Sigmoid colon (tissue), 6 donors: ENCODE measurements at regions not wholly inside any gene's neighbourhood (a gene's known extent, or its start where the extent isn't known, plus 50 kb on each side); places are given as distances from the start of the nearest gene placed in this dataset.

Experiments used
- DNase-seq: peaks from one replicate; pipeline ENCODE4 v3.0.0-alpha.2; 2019
- H3K27ac ChIP-seq, 4 donors: fragments of 200-600 bp; sonication (generic); one replicate each; pipeline ENCODE4 v1.5.1; 2016 to 2019; ENCODE audit warnings: mild to moderate bottlenecking in 1 of 4
- H3K27me3 ChIP-seq, 3 donors: fragments of 200-600 bp; sonication (generic); one replicate each; pipeline ENCODE4 v1.5.1; 2019; ENCODE audit warnings: mild to moderate bottlenecking in 1 of 3
- H3K36me3 ChIP-seq, 4 donors: fragments of 200-600 bp; sonication (generic); one replicate each; pipeline ENCODE4 v1.5.1; 2016 to 2019
- H3K4me1 ChIP-seq, 4 donors: fragments of 200-600 bp; sonication (generic); one replicate each; pipeline ENCODE4 v1.5.1; 2017 to 2019
- H3K4me3 ChIP-seq, 4 donors: fragments of 200-600 bp; sonication (generic); one replicate each; pipeline ENCODE4 v1.5.1; 2017 to 2019; ENCODE audit warnings: mild to moderate bottlenecking in 2 of 4, moderate library complexity in 1 of 4
- H3K9me3 ChIP-seq, 4 donors: fragments of 200-600 bp in 3 of 4; sonication (generic) in 3 of 4; one replicate each; pipeline versions ENCODE4 v1.5.1 to v1.6.1; 2013 to 2019
- EP300 ChIP-seq, 4 donors: sonication (generic); formaldehyde crosslinking; IDR thresholded peaks; one replicate each; pipeline ENCODE4 v1.6.1; 2017; ENCODE audit warnings: antibody characterized with exemption in 4 of 4
- POLR2A ChIP-seq, 2 donors: fragments of 450-650 bp; IDR thresholded peaks; one replicate each; pipeline ENCODE4 v1.6.1; 2016; ENCODE audit warnings: antibody characterized with exemption in 2 of 2, mild to moderate bottlenecking in 2 of 2, moderate library complexity in 2 of 2
- POLR2AphosphoS5 ChIP-seq, 4 donors: sonication (generic); formaldehyde crosslinking; IDR thresholded peaks; one replicate each; pipeline ENCODE4 v1.6.1; 2017; ENCODE audit warnings: antibody characterized with exemption in 4 of 4
- WGBS, 2 donors: extraction: QIAGEN DNeasy Blood & Tissue Kit; methylation state at CpG; one replicate each; pipeline ENCODE4 v1.1.7; 2013; 5-methylcytosine and 5-hydroxymethylcytosine counted together
- intact Hi-C: fragments of 100-400 bp; cut with DNase I; formaldehyde crosslinking; loops from one replicate; pipeline ENCODE4 v1.15.1; 2023
- TF ChIP-seq, protein P1 (sequence below), 4 experiments: fragments of 450-650 bp in 3 of 4; fragments of 200-600 bp in 1 of 4; IDR thresholded peaks; one replicate each; pipeline ENCODE4 v1.5.1; 2016 to 2019; ENCODE audit warnings: antibody characterized with exemption in 4 of 4, mild to moderate bottlenecking in 3 of 4, moderate library complexity in 2 of 4
- donor health status: healthy with polysubstance abuse.
- donor health status: healthy.

DNA sequence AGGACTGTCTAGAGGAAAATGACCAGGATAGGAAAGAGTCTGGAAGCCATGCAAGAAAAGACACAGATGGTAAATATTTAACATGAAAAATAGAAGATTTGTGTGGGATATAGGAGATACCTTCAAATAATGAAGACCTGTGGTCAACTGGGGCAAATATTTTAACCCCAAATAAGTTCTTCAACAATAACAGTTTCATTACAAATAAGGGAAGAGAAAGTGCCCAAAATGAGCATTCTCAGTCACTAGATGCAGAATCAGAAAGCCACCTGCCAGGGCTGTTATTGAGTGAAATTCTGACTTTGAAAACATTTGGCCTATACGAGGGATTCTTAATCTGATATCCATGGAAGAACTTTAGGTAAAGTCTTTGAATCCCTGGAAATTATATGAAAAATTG is 231.2 kb upstream of the PLEKHG7 start:
- Histone ChIP-seq H3K4me1 (peaks cover 0 to 37% (median 23%) of the 10 kb centered on the region in 4 donors), H3K27me3 (no peaks in the 10 kb centered on the region)
- WGBS, 2 donors: 64 to 78% methylated on average over 1 of the region's 1 CpG

DNA sequence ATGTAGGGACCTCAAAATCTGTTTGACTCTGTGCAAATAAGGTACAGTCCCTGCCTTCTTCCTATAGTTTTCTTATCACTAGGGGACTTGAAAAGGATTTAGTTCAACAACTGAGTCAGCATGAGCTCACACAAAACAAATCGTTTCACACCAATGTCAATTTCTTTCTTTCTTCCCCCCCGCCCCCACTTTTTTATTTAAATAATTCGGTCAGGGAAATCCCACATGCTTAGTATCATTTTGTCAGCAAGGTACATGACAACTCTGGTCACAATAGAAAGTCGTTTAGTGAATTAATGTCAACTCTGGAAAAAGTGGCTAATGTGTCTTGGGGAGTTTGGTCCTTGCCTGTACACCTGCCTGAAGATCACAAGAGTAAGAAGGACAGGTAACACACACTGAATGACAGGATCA is 232.2 kb upstream of the PLEKHG7 start:
- no peaks in the 10 kb centered on the region for H3K9me3 ChIP-seq
- no peak overlapping the region for H3K4me3 ChIP-seq
- 63 to 85% methylated on average over 4 of the region's 4 CpGs for WGBS, 2 donors
- no peaks in the 10 kb centered on the region for H3K27me3 ChIP-seq
- H3K36me3 ChIP-seq: no peaks in the 10 kb centered on the region
- no peak overlapping the region for H3K27ac ChIP-seq
- DNase-seq: no peak
- TF ChIP-seq POLR2AphosphoS5 (IDR thresholded peaks at IDR 0.05) (no peak), POLR2A (IDR thresholded peaks at IDR 0.05) (no peak), EP300 (IDR thresholded peaks at IDR 0.05) (no peak)
- TF ChIP-seq, protein P1, sequence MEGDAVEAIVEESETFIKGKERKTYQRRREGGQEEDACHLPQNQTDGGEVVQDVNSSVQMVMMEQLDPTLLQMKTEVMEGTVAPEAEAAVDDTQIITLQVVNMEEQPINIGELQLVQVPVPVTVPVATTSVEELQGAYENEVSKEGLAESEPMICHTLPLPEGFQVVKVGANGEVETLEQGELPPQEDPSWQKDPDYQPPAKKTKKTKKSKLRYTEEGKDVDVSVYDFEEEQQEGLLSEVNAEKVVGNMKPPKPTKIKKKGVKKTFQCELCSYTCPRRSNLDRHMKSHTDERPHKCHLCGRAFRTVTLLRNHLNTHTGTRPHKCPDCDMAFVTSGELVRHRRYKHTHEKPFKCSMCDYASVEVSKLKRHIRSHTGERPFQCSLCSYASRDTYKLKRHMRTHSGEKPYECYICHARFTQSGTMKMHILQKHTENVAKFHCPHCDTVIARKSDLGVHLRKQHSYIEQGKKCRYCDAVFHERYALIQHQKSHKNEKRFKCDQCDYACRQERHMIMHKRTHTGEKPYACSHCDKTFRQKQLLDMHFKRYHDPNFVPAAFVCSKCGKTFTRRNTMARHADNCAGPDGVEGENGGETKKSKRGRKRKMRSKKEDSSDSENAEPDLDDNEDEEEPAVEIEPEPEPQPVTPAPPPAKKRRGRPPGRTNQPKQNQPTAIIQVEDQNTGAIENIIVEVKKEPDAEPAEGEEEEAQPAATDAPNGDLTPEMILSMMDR (IDR thresholded peaks at IDR 0.05): no peak
- H3K4me1 ChIP-seq: peaks cover 0 to 47% (median 31%) of the 10 kb centered on the region in 4 donors
- intact Hi-C loops: no loop called here

More for the DNA sequence above, 231.2 kb upstream of the PLEKHG7 start:
- Histone ChIP-seq H3K27ac (no peak overlapping the region), H3K9me3 (no peaks in the 10 kb centered on the region), H3K36me3 (no peaks in the 10 kb centered on the region), H3K4me3 (no peak overlapping the region)
- no peak for DNase-seq
- no peak for TF ChIP-seq POLR2A (IDR thresholded peaks at IDR 0.05)
- TF ChIP-seq EP300 (IDR thresholded peaks at IDR 0.05): no peak
- TF ChIP-seq, protein P1 (IDR thresholded peaks at IDR 0.05): no peak
- no peak for TF ChIP-seq POLR2AphosphoS5 (IDR thresholded peaks at IDR 0.05)
- intact Hi-C loops: no loop called here

DNA sequence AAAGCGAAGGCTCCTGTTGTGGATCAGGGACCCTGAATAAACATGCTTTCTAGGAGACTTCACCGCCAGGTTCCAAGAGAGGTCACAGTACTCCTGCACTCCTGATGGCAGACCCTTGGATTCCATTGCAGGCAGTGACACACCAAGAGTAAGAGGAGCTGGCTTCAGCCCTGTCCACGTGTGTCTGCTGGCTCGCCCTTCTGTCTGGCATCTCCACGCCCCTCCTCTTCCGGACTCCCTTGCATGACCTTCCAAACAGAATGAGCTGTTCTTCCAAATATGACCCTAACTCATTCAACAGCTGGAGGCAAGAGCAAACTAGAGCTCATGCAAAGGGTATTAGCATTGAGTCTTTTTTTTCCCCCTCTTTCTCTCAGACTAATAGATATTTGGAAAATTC is 233.0 kb upstream of the PLEKHG7 start:
- no peaks in the 10 kb centered on the region for H3K36me3 ChIP-seq
- intact Hi-C loops: no loop called here
- no peak overlapping the region for H3K4me3 ChIP-seq
- 75 to 80% methylated on average over 6 of the region's 6 CpGs for WGBS, 2 donors
- TF ChIP-seq, protein P1 (IDR thresholded peaks at IDR 0.05): no peak
- TF ChIP-seq EP300 (IDR thresholded peaks at IDR 0.05) (no peak), POLR2A (IDR thresholded peaks at IDR 0.05) (no peak), POLR2AphosphoS5 (IDR thresholded peaks at IDR 0.05) (no peak)
- H3K4me1 ChIP-seq: peaks cover 0 to 54% (median 35%) of the 10 kb centered on the region in 4 donors
- H3K27me3 ChIP-seq: no peaks in the 10 kb centered on the region
- no peaks in the 10 kb centered on the region for H3K9me3 ChIP-seq
- no peak for DNase-seq
- no peak overlapping the region for H3K27ac ChIP-seq

DNA sequence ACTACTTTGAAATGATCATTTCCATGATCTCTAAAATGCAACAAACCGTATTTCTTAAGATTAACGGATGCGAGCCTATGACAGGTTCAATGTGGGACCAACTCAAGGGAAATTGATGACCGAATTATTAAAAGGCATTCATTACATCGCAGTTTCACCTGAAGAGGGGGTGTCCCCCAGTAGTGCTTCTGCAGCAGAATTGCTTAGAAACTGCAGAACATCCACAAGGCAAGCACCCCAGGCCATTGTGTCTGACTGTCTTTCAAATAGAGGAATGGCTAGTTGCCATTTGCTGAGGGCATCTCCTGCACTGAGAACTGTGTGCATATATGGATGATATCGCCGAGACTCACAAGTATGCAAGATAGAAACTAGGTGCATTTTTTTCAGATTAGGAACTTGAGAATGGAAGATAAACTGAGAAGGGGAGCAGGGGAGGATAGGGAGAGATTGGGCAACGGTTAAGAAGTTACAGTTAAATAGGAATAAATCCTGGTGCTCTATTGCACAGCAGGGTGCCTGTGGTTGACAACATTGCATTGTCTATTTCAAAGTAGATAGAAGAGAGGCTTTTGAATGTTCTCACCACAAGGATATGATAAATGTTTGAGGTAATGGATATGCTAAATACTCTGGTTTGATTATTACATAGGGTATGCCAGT is 234.3 kb upstream of the PLEKHG7 start:
- Histone ChIP-seq H3K27ac (peak overlapping the region in 2 of 4 donors; percentile 62 to 72), H3K27me3 (no peaks in the 10 kb centered on the region), H3K9me3 (no peaks in the 10 kb centered on the region), H3K4me1 (peaks cover 0 to 61% (median 37%) of the 10 kb centered on the region in 4 donors), H3K36me3 (no peaks in the 10 kb centered on the region), H3K4me3 (no peak overlapping the region)
- TF ChIP-seq POLR2AphosphoS5 (IDR thresholded peaks at IDR 0.05) (no peak), EP300 (IDR thresholded peaks at IDR 0.05) (no peak), POLR2A (IDR thresholded peaks at IDR 0.05) (no peak)
- TF ChIP-seq, protein P1 (IDR thresholded peaks at IDR 0.05): no peak
- intact Hi-C loops: no loop called here
- DNase-seq: no peak
- WGBS, 2 donors: 87 to 95% methylated on average over 8 of the region's 8 CpGs

DNA sequence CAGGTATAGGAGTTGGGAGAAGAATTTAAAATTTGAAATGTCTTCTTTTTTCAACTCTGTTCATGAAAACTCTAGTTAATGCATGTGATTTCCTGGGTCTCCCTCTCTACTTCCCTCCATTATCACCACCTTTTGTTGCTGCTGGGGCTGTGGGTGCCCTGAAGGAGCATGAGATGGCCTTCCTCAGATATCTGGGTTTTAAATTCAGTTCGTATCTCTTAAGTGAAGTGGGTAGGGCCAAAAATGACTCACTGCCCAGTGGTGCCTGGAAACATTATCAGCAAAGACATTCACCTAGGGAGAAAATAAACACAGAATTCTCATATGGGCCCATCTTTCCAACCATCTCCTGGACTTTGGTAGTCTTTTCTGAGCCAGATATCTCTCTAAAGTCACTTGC is 234.9 kb upstream of the PLEKHG7 start:
- no peak for TF ChIP-seq EP300 (IDR thresholded peaks at IDR 0.05)
- no peak for TF ChIP-seq POLR2A (IDR thresholded peaks at IDR 0.05)
- no peak for TF ChIP-seq POLR2AphosphoS5 (IDR thresholded peaks at IDR 0.05)
- TF ChIP-seq, protein P1 (IDR thresholded peaks at IDR 0.05): no peak
- DNase-seq: no peak
- Histone ChIP-seq H3K36me3 (no peaks in the 10 kb centered on the region), H3K27me3 (no peaks in the 10 kb centered on the region), H3K4me1 (peaks cover 0 to 61% (median 37%) of the 10 kb centered on the region in 4 donors), H3K27ac (peak overlapping the region in 2 of 4 donors; percentile 62 to 72), H3K9me3 (no peaks in the 10 kb centered on the region), H3K4me3 (no peak overlapping the region)
- WGBS, 2 donors: 33 to 44% methylated on average over 1 of the region's 1 CpG
- intact Hi-C loops: no loop called here
